DLD1 (cell line): ENCODE measurements at regions not wholly inside any gene's neighbourhood (a gene's known extent, or its start where the extent isn't known, plus 50 kb on each side); places are given as distances from the start of the nearest gene placed in this dataset.
"Not testable (repeated sequence)": the region's sequence is repeated elsewhere in the genome, so short reads cannot be mapped to it uniquely, and the experiment has no call there.

Experiments used
- in situ Hi-C: cut with HindIII; loops from 2 replicates; pipeline ENCODE4 v1.10.0; 2017; ENCODE audit warnings: low sequenced_read_pairs

DNA sequence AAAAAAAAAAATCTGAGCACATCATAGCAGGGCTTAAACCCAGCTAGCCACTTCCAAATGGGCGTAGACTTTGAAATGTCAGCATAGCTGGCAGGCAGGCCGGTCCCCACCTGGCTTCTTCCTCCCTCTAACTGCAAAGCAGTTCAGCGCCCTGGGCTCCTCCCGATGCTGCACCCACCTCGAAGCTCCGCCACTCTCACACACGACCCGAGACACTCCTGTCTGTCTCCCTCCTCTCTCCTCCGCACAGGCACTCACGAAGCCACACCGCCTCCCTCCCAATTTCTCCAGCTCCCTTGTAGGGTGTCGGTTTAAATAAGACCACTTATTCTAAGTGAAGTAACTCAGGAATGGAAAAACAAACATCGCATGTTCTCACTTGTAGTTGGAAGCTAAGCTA is 301.3 kb downstream of the NPHP4 start:
- in situ Hi-C loops = no loop called here

DNA sequence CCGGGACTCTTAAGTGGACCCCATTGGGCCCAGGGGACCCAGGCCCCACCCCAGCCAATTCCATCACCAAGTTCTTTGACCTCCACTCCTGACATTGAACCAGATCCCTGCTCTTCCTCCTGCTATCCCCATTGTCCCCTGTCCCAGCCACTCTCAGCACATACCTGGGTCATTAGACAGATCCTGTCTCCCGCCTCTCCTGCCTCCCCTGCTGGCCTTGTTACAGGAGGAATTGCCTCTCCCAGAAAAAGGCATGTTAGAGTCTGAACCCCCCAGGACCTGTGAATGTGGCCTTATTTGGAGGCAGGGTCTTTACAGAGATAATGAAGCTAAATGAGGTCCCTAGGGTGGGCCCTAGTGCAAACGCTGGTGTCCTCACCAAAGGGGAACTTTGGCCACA is 301.9 kb downstream of the NPHP4 start:
- in situ Hi-C loops = no loop called here

DNA sequence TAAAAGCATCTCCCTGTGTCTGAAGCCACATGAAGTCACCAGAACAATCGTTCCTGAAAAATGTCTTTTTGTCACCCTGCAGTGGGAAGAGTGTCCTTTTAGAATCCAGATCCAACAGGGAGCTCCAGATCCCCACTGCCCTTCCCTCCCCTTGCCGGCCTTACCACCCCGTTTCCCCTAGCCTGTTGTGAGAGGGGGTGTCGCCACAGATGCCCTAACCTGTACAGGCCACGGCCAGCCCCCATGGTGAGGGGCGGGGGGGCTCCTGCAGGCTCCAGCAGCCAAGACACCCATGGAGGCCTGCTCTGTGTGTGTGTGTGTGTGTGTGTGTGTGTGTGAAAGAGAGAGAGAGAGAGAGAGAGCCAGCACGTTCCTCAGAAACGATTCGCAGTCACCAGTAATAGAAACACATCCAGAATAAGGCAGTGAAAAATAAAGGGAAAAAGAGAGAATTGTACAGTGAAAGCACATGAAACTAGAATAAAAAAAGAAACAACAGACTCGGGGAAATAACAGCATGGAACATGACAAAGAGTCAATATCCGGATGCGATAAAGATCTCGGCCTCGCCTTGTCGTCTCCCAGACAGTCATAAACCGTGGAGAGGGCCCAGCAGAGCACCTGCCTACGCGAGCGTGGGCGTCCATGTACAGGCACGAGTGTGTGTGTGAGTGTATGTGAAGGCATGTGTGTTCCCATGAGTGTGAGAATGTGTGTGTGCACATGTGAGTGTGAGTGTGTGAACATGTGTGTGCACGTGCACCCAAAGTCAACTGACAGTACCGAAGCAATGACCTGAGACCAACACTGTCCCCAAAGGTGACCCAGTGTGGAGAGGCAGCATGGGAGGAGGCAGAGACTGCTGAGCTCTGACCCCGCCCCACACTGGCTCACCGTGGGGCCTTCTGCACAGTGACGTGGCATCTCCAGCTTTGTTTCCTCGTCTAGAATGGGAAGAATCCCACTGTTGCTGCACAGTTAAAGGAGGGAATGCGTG is 303.8 kb downstream of the NPHP4 start:
- in situ Hi-C loops = no loop called here

DNA sequence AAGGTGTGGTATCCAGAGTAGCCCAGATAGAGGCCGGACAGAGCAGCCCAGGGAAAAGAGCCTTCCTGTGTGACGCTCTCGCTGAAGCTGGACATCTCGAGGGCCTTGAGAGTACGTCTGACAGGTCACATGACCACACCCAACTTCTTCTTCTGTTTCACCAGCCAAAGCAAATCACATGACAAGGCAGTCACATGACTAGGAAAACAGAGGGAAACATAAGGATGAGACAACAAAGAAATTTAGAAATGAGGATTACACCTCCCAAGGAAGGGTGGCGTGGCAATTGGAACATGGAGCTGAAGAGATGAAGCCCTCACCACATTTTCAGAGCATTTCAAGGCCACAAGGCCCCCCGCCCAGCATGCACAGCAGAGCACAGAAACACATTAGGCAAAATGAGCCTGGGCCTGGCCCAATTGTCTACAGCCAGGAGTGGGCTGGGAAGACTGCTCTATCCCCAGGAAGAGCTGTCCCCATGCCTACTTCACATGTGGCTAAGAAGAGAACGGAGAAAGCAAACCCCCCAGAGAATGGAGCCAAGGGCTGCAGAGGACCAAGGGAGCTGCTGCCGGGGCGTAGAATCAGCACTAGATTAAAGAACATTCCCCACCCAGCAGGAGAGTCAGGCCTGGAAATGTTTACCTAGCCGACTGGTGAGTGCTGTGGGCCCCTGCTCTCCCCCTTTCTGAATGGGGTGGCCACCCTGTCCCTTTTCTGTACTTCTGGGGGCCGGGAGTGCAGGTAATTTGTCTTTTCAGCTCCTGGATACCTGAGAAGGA is 305.1 kb downstream of the NPHP4 start:
- in situ Hi-C loops = no loop called here

DNA sequence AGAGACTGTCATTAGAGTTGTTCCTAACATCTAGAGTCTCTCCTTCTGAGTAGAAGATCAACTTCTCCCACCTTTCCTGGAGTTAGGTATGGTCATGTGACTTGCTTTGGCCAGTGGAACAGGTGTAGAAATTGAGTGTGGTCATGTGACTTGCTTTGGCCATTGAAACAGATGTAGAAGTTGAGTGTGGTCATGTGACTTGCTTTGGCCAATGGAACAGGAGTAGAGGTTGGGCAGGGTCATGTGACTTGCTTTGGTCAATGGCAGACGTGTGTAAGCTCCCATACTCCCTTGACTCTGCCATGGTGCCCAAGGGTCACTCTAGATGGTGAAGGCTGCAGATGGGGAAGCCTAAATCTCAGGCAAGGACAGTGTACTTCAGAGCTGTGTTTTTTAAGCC is 306.0 kb downstream of the NPHP4 start:
- in situ Hi-C loops = no loop called here

DNA sequence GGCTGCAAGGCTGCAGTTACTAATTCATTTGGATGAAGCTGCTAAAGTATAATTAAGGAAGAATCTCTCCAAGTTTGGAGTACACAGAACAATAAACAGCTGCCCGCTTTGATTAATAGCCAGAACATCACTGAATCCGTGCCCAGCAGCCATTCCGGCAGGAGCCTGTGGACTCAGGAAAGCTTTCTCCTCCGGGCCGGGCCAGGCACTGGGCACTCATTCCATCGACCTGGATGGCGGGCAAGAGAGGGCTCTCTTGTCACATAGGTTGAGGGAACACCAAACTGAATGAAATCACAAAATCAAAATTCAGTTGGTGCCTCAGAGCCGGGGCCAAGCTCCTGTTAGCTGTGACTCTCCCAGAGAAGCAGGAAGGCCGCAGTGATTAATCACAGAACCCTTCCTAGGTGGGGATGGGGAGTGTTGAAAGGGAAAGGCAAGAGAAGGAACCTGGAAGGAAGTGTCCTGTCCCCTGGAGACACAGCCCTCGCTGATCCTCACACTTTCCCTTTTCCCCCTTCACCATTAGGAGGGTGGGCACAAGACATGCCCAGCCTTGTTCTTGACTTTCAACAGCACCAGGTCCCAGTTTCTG is 306.7 kb downstream of the NPHP4 start:
- in situ Hi-C loops = no loop called here

DNA sequence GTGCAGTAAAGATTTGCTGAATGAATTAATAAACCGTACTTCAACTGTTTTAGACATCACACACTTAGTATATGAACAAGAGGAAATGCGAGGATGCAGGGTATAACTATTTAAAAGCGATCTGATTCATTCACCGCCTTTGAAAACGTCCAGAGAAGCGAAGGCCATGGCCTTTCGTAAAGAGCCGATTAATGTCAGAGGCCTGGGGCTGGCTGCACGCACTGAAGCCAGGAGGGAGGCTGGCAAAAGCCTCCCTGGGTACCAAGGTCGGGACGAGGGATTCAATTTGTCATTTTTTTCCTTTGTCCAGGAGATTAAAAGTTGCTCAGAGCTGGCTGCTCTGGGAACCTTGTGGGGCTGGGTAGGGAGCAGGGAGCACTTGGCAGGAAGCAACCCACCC is 307.4 kb downstream of the NPHP4 start:
- in situ Hi-C loops = no loop called here

DNA sequence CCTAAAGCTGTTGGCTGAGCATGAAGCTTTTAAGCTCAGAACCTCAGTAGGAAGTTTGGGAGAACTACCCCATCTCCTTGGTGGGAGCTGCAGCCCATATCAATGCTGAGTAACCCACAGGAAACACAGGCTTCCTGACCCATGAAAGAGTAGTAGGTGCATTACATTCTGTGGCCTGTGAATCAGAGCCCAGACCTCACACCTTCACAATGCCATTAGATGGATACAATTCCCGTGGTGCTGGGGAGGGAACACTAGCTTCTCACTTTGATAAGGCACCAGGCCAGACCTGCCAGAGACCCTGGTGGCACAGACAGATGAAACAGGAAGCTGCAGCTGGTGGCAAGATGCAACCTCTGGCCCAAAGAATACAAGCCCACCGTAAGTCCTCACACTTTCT is 308.8 kb downstream of the NPHP4 start:
- in situ Hi-C loops = no loop called here

DNA sequence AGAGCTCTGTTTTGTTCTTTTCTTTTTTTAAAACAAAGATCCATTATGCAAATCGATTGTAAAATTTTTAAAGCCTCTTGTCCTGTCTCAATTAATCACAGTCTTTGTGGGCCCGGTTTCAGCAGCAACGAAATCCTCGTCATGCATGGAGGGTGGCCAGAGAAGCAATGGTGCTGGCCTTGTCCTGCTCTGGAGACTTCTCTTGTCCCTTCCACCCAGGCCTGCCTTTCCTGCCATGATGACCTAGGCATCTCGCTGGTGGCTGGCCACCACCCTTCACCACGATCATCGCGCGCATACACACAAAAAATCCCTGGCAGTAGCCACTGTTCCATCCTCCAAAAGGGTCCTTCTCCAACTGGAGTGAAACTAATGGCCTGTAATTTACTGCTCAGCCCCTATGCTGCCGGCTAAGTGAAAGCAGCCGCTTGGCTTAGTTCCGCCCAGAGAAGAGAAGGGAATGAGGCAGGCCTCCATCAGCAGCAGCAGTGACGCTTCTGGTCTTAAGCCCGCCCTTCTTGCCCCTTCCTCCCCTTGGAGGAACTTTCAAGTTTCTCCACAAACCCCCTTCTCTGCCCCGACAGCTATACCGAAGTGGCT is 309.5 kb downstream of the NPHP4 start:
- in situ Hi-C loops = no loop called here

DNA sequence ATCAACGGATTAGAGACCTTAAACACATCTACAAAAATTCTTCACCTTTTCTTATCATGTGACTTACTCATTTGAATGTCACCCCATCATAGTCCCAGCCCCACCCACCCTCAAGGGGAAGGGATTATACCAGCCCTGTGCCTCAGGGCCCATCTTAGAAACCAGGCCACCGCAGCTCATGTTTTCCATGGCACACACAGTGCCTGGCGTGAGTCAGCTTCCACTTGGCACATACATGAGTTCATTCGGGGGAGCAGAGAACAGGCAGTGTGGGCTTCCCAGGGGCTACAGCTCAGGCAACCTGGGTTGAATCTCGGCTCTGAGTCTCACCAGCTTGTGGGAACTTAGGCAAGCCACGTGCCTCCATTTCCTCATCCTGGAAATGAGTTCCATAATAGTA is 310.6 kb downstream of the NPHP4 start:
- in situ Hi-C loops = no loop called here

DNA sequence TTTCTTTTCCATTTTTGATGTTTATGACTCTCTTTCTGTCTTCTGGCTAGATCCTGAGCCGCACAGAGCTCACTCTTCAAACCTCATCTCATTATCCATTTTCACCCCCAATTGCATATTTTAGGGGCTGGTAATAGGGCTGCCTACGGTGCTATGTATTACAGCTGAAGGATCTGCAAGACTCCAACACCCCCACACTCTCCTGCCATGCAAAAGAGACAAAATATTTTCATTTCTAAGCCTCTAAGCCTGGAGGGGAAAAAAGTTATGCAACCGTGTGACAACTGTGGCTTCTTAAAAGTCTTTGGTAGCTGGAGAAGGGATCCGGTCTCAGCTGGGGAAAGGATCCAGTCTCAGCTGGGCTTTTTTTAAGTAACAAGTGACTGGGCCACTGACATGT is 311.6 kb downstream of the NPHP4 start:
- in situ Hi-C loops = no loop called here

DNA sequence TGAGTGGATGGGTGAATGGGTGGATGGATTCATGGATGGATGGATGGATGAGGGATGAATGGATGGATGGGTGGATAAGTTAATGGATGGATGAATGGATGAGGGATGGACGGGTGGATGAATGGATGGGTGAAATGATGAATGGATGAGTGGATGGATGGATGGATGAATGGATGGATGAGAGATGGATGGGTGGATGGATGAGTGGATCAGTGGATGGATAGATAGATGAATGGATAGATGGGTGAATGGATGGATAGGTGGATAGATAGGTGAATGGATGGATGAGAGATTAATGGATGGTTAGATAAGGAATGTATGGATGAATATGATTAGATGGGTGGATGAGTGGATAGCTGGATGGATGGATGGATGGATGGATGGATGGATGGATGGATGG is 313.5 kb downstream of the NPHP4 start:
- in situ Hi-C loops = no loop called here

DNA sequence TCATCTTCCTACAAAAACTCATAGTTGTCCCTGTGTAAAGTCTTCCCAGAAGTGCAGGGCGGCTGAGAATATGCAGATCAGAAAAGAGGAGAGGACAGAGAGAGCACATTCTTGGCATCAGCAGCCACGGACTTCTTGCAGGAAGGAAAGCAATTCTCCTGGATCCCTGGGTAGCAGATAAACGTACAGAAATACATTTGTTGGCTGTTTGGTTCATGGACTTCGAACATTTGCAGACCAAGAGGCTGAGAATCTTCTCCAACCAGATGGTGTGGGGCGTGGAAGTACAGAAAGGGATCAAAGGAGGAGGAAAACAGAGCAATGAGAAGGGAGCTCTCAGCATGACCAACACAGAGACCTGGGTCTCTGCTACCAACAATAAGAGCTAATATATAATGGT is 319.9 kb downstream of the NPHP4 start:
- in situ Hi-C loops = not testable (repeated sequence)

DNA sequence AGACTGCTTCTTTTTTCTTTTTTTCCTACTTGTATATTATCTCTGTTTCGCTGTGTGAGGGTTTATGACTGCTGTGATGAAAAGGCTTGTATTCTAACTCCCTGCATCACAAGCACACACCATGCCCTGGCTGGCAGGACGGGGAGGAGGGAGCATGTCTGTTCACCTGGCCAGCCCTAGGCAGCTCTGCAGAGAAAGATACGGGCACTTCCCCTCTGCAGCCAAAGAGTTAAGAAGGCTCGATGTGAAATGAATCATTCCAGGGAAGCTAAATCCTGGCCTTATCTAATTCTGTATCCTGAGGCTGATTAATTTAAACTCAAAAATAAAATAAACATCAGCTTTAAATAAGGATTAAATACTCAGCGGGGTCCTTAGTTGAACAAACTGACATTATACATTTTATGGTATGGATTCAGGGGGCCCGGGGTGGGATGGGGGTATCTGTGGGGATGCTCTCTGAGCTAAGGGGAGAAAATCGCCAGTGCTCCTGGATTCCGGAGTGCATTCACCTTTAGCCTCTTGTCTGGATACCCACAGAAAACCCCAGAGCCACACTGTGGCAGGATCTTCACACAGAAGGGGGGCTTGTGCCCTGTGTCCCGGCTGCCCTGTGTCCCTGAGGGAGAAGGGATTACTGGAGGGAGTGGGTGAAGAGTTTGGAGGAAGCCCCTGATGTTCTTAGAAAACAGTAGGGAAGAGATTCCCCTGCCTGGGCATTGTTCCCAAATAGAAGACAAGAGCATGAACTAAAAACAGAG is 321.5 kb downstream of the NPHP4 start:
- in situ Hi-C loops = no loop called here

DNA sequence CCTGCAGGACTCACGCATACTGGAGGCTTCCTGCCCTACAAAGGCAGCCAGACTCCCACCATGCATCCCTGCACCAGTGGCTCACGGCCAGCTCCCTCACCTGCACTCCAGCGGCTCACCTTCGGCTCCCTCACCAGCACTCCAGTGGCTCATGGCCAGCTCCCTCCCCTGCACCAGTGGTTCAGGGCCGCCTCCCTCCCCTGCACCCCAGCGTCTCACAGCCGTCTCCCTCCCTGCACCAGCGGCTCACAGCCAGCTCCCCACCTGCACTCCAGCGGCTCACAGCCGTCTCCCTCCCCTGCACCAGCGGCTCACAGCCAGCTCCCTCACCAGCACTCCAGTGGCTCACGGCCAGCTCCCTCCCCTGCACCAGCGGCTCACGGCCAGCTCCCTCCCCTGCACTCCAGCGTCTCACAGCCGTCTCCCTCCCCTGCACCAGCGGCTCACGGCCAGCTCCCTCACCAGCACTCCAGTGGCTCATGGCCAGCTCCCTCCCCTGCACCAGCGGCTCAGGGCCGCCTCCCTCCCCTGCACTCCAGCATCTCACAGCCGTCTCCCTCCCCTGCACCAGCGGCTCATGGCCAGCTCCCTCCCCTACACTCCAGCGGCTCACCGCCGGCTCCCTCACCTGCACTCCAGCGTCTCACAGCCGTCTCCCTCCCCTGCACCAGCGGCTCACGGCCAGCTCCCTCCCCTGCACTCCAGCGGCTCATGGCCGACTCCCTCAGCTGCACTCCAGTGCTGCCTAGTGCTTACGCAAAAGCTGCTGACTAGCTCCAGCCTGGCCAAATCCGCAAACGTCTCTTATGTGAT is 324.5 kb downstream of the NPHP4 start:
- in situ Hi-C loops = no loop called here

DNA sequence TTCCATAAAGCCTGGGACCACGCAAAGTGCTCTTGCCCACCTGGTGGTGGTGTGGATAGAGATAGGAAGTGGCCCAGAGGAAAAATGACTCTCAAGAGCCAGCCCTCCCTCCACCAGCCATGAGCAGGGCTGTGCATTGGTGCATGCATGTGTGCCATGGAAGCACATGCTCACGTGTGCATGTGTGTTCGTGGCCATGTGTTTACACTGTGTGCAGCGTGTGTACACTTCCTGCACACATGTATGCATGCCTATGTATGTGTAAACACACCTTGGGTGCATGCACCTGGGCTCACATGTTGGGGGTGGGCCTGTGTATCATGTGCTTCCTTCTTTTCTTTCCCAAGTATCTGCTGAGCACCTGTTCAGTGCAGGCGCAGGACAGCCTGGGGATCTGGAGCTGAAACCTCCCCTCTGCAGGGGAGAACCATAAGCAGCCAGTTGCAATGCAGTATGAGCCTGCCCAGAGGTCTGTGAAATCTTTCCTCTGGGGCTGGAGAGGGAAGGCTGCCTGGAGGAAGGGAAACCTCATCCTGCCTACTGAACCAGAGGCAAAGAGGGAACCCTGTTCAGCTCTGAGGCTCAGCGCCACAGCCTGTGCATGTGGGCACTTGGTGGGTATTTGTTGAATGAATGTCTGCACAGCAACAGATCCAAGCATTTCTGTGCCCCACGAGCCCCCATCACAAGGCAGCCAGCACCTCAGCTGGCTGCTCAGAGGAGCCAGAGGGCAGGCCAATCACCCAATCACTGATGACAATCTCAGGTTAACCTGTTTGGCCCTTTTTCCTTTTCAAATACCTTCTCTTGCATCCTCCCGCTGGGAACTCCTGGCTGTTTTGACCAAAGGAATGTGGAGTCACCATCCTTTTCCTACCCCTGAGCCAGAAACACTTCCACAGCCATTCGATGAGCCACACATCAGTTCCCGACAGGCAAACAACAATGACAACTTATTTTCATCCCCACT is 327.0 kb downstream of the NPHP4 start:
- in situ Hi-C loops = no loop called here

DNA sequence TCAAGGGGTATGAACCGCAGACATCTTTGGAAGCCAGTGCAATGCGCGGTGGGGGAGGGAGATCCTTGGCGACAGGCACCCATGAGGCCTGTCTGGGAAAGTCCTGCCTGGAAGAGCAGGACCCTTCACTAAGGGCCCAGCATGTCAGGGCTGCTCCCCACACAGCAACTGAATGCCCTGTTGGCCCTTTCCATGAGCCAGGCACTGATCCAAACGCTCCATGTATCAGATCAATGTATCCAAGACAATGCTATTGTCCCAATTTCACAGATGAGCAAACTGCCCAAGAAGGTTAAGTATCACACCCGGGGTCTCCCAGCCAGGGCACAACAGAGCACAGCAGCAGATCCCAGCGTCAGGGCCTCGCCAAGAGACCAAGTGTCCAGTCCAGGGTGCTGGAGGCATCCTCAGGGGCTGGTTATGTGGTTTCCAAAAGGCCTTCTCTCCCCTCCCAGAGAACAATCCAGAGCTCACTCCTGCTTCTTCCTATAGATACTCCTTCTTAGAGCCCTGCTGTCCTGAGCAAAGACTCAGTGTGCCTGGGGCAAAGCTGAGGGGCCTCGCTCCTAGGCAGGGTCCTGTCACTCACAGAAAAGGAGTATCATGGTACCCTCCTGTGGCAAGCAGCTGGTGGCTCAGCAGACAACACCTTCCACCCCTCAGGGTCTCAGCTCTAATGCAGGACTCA is 328.0 kb downstream of the NPHP4 start:
- in situ Hi-C loops = no loop called here

DNA sequence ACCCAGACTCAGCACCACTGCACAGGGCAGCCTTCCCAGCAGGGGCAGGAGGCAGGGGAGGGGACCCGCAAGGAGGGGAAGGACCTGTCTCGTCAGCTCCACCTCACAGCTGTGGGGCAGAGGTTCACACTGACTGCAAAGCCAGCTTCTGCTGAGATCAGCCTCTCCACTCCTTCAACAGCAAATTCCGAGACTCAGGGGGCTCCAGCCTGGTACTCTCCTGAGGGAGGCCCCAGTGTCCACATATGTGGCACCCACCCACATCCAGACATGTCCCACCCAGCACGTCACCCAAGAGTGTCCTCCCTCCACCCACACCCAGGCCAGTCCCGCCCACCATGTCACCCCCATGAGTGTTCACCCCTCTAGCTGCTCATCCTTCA is 329.5 kb downstream of the NPHP4 start:
- in situ Hi-C loops = no loop called here
